Stomach (tissue), 8 donors: ENCODE measurements at regions not wholly inside any gene's neighbourhood (a gene's known extent, or its start where the extent isn't known, plus 50 kb on each side); places are given as distances from the start of the nearest gene placed in this dataset.

Source experiments
- DNase-seq, 2 donors: peaks; one replicate each; pipeline versions ENCODE4 v3.0.0 to v3.0.0-alpha.2; 2013 to 2019
- H3K27ac ChIP-seq, 5 donors: fragments of 200-600 bp in 4 of 5; sonication (generic) in 4 of 5; one replicate each; pipeline ENCODE4 v1.5.1; 2013 to 2019; ENCODE audit warnings: mild to moderate bottlenecking in 1 of 5, moderate library complexity in 1 of 5
- H3K27me3 ChIP-seq, 3 donors: fragments of 200-600 bp; sonication (generic); one replicate each; pipeline ENCODE4 v1.5.1; 2017 to 2019; ENCODE audit warnings: mixed run types in 1 of 3
- H3K36me3 ChIP-seq, 4 donors: fragments of 200-600 bp; sonication (generic); 1 replicate in 3 of 4; 2 replicates in 1 of 4; pipeline ENCODE4 v1.5.1; 2016 to 2019
- H3K4me1 ChIP-seq, 4 donors: fragments of 200-600 bp; sonication (generic); one replicate each; pipeline ENCODE4 v1.5.1; 2016 to 2019
- H3K4me3 ChIP-seq, 4 donors: fragments of 200-600 bp; sonication (generic) in 3 of 4; one replicate each; pipeline ENCODE4 v1.5.1; 2016 to 2019; ENCODE audit warnings: mild to moderate bottlenecking in 1 of 4
- H3K9me3 ChIP-seq, 4 donors: fragments of 200-600 bp; sonication (generic); one replicate each; pipeline ENCODE4 v1.5.1; 2016 to 2019
- EP300 ChIP-seq: sonication (generic); formaldehyde crosslinking; IDR thresholded peaks from one replicate; pipeline ENCODE4 v1.6.1; 2017; ENCODE audit warnings: antibody characterized with exemption
- POLR2A ChIP-seq, 4 donors: fragments of 450-650 bp; IDR thresholded peaks; one replicate each; pipeline ENCODE4 v1.6.1; 2016; ENCODE audit warnings: antibody characterized with exemption in 4 of 4, control low read depth in 2 of 4, mild to moderate bottlenecking in 1 of 4, moderate library complexity in 1 of 4
- POLR2AphosphoS5 ChIP-seq, 3 donors: sonication (generic); formaldehyde crosslinking; IDR thresholded peaks; one replicate each; pipeline ENCODE4 v1.6.1; 2016; ENCODE audit warnings: antibody characterized with exemption in 3 of 3
- WGBS, 5 donors: extraction: QIAGEN DNeasy Blood & Tissue Kit in 3 of 5; methylation state at CpG; one replicate each; pipeline versions ENCODE4 v1.1.5 to v1.1.7; 2013 to 2018; 5-methylcytosine and 5-hydroxymethylcytosine counted together
- intact Hi-C: fragments of 100-400 bp; cut with DNase I; formaldehyde crosslinking; loops from one replicate; pipeline ENCODE4 v1.15.1; 2023; ENCODE audit warnings: low total_unique reads
- TF ChIP-seq, protein P1 (sequence below), 7 experiments: fragments of 450-650 bp in 4 of 7; fragments of 200-600 bp in 3 of 7; sonication (generic) in 3 of 7; IDR thresholded peaks; one replicate each; pipeline ENCODE4 v1.5.1; 2016 to 2019; ENCODE audit warnings: antibody characterized with exemption in 7 of 7, control low read depth in 2 of 7, mild to moderate bottlenecking in 1 of 7
- donor health status: healthy with polysubstance abuse.
- donor health status: Bipolar disorder and iron deficiency.
- donor health status: healthy.

DNA sequence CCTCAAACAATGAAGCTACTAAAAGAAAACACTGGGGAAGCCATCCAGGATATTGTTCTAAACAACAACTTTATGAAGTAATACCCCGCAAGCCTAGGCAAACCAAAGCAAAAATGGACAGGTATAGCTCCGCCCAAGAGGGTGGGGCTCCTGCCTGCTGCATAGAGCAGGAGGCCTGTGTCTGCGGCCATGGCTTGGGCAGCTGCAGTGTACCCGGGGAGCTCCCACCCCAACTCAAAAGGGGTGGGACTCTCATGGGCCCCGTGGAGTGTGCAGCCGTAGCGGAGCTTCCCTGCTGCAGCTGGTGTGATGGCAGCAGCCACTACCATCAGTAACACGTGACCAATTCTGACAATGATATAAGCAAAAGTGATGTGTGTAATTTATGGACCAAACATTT is 264.2 kb upstream of the KITLG start:
- no peaks in the 10 kb centered on the region for H3K36me3 ChIP-seq
- no peak overlapping the region for H3K27ac ChIP-seq
- intact Hi-C loops = no loop called here
- TF ChIP-seq POLR2A (IDR thresholded peaks at IDR 0.05) = no peak
- no peak for TF ChIP-seq EP300
- TF ChIP-seq, protein P1, sequence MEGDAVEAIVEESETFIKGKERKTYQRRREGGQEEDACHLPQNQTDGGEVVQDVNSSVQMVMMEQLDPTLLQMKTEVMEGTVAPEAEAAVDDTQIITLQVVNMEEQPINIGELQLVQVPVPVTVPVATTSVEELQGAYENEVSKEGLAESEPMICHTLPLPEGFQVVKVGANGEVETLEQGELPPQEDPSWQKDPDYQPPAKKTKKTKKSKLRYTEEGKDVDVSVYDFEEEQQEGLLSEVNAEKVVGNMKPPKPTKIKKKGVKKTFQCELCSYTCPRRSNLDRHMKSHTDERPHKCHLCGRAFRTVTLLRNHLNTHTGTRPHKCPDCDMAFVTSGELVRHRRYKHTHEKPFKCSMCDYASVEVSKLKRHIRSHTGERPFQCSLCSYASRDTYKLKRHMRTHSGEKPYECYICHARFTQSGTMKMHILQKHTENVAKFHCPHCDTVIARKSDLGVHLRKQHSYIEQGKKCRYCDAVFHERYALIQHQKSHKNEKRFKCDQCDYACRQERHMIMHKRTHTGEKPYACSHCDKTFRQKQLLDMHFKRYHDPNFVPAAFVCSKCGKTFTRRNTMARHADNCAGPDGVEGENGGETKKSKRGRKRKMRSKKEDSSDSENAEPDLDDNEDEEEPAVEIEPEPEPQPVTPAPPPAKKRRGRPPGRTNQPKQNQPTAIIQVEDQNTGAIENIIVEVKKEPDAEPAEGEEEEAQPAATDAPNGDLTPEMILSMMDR (IDR thresholded peaks at IDR 0.05) = no peak
- no peak for TF ChIP-seq POLR2AphosphoS5 (IDR thresholded peaks at IDR 0.05)
- H3K4me3 ChIP-seq = no peak overlapping the region
- WGBS, 5 donors = 76 to 92% (median 88%) methylated on average over 8 of the region's 8 CpGs
- H3K9me3 ChIP-seq = peaks cover 0 to 4% (median 0%) of the 10 kb centered on the region in 4 donors
- no peak for DNase-seq
- H3K4me1 ChIP-seq = no peaks in the 10 kb centered on the region
- H3K27me3 ChIP-seq = no peaks in the 10 kb centered on the region

DNA sequence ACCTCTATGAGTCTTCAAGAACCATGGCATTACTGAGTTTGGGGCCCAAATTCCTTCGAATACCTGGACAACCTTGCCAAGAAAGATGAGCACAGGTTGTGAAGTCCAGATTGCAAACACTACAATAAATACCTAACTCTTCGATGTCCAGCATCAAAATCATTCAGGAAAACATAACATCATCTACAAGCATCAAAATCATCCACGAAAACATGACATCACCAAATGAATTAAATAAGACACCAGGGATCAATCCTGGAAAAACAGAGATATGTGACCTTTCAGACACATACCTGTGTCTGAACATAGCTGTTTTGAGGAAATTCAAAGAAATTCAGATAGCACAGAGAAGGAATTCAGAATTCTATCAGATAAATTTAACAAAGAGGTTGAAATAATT is 262.0 kb upstream of the KITLG start:
- no peak for DNase-seq
- Histone ChIP-seq H3K9me3 (peaks cover 8 to 22% (median 12%) of the 10 kb centered on the region in 4 donors), H3K36me3 (no peaks in the 10 kb centered on the region), H3K27me3 (no peaks in the 10 kb centered on the region), H3K27ac (no peak overlapping the region), H3K4me3 (no peak overlapping the region), H3K4me1 (no peaks in the 10 kb centered on the region)
- intact Hi-C loops = no loop called here
- WGBS, 5 donors = 84 to 93% (median 89%) methylated on average over 3 of the region's 3 CpGs
- TF ChIP-seq EP300 (no peak), POLR2A (IDR thresholded peaks at IDR 0.05) (no peak), POLR2AphosphoS5 (IDR thresholded peaks at IDR 0.05) (no peak)
- TF ChIP-seq, protein P1 (IDR thresholded peaks at IDR 0.05) = no peak

DNA sequence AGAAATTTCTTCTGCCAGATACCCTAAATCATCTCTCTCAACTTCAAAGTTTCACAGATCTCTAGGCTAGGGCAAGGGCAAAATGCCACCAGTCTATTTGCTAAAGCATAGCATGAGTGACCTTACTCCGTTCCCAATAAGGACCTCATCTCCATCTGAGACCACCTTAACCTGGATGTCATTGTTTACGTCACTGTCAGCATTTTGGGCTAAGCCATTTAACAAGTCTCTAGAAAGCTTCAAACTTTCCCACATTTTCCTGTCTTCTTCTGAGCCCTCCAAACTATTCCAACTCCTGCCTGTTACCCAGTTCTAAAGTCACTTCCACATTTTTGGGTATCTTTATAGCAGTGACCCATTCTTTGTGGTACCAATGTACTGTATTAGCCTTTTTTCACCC is 259.2 kb upstream of the KITLG start:
- Histone ChIP-seq H3K4me3 (no peak overlapping the region), H3K4me1 (no peaks in the 10 kb centered on the region), H3K9me3 (peaks cover 8 to 22% (median 12%) of the 10 kb centered on the region in 4 donors), H3K36me3 (no peaks in the 10 kb centered on the region), H3K27me3 (no peaks in the 10 kb centered on the region), H3K27ac (no peak overlapping the region)
- no peak for DNase-seq
- WGBS, 5 donors = 90 to 97% (median 97%) methylated on average over 2 of the region's 2 CpGs
- intact Hi-C loops = no loop called here
- TF ChIP-seq, protein P1 (IDR thresholded peaks at IDR 0.05) = no peak
- no peak for TF ChIP-seq EP300
- no peak for TF ChIP-seq POLR2A (IDR thresholded peaks at IDR 0.05)
- TF ChIP-seq POLR2AphosphoS5 (IDR thresholded peaks at IDR 0.05) = no peak

DNA sequence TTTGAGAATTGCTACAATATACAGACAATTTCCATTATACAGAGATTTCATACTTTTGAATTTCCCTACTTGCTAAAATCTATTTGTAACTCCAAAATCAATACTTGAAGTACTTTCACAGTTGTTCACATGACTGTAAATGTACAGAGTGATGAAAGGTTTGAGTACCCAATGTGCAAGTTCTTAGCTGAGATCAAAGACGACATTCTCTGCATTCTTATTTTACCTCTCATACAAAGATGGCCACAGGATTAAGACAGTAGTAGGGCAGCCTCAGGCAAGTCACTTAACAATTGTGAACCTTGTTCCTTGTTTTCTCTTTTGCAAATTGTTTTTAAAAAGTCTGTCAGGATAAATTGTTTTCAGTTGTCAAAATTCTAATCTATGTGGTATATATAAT is 255.9 kb upstream of the KITLG start:
- WGBS, 5 donors = 87 to 95% (median 92%) methylated on average over 1 of the region's 1 CpG
- no peak for DNase-seq
- TF ChIP-seq, protein P1 (IDR thresholded peaks at IDR 0.05) = no peak
- TF ChIP-seq POLR2A (IDR thresholded peaks at IDR 0.05) (no peak), POLR2AphosphoS5 (IDR thresholded peaks at IDR 0.05) (no peak), EP300 (no peak)
- intact Hi-C loops = no loop called here
- Histone ChIP-seq H3K4me3 (no peak overlapping the region), H3K36me3 (no peaks in the 10 kb centered on the region), H3K9me3 (peaks cover 8 to 22% (median 12%) of the 10 kb centered on the region in 4 donors), H3K27ac (no peak overlapping the region), H3K27me3 (no peaks in the 10 kb centered on the region), H3K4me1 (no peaks in the 10 kb centered on the region)
